MM.1S (cell line): ENCODE measurements at regions not wholly inside any gene's neighbourhood (a gene's known extent, or its start where the extent isn't known, plus 50 kb on each side); places are given as distances from the start of the nearest gene placed in this dataset.

Experiments used
- DNase-seq: peaks from one replicate; pipeline ENCODE4 v3.0.0-alpha.2; 2015
- H2AFZ ChIP-seq: fragments of 300-600 bp; sonication (generic); 2 replicates; pipeline ENCODE4 v1.6.0; 2016; ENCODE audit warnings: antibody characterized with exemption, low read length
- H3F3A ChIP-seq: fragments of 300-600 bp; sonication (generic); 2 replicates; pipeline ENCODE4 v1.6.1; 2016; ENCODE audit warnings: mild to moderate bottlenecking, antibody characterized with exemption, low read length, moderate library complexity, mixed read lengths; ENCODE audit not compliant: insufficient read depth
- H3K27ac ChIP-seq: fragments of 300-600 bp; sonication (generic); 2 replicates; pipeline ENCODE4 v1.5.1; 2016; ENCODE audit warnings: mild to moderate bottlenecking, low read length
- H3K27me3 ChIP-seq: fragments of 300-600 bp; sonication (generic); replicated peaks from 2 replicates; pipeline ENCODE4 v1.6.0; 2016; ENCODE audit warnings: low read length; ENCODE audit not compliant: insufficient read depth
- H3K36me3 ChIP-seq: fragments of 300-600 bp; sonication (generic); replicated peaks from 2 replicates; pipeline ENCODE4 v1.6.1; 2016; ENCODE audit warnings: mild to moderate bottlenecking, low read length, mixed read lengths; ENCODE audit not compliant: insufficient read depth
- H3K4me1 ChIP-seq: fragments of 300-600 bp; sonication (generic); 2 replicates; pipeline ENCODE4 v1.6.1; 2016; ENCODE audit warnings: low read length, mixed read lengths
- H3K4me2 ChIP-seq: fragments of 300-600 bp; sonication (generic); 2 replicates; pipeline ENCODE4 v1.6.0; 2016; ENCODE audit warnings: low read depth, low read length
- H3K4me3 ChIP-seq: fragments of 300-600 bp; sonication (generic); 2 replicates; pipeline ENCODE4 v1.5.1; 2016; ENCODE audit warnings: low read length, mixed read lengths
- H3K79me2 ChIP-seq: fragments of 300-600 bp; sonication (generic); 2 replicates; pipeline ENCODE4 v1.6.1; 2016; ENCODE audit warnings: mixed run types, low read length, mixed read lengths
- H3K9ac ChIP-seq: fragments of 300-600 bp; sonication (generic); 2 replicates; pipeline ENCODE4 v1.6.1; 2016; ENCODE audit warnings: low read length, mixed read lengths
- H3K9me2 ChIP-seq: fragments of 300-600 bp; sonication (generic); replicated peaks from 2 replicates; pipeline ENCODE4 v1.6.1; 2016; ENCODE audit warnings: mild to moderate bottlenecking, low read length, mixed read lengths; ENCODE audit not compliant: insufficient read depth
- H3K9me3 ChIP-seq: fragments of 300-600 bp; sonication (generic); replicated peaks from 2 replicates; pipeline ENCODE4 v1.6.1; 2016; ENCODE audit warnings: mild to moderate bottlenecking, low read length, mixed read lengths; ENCODE audit not compliant: insufficient read depth
- H4K20me1 ChIP-seq: fragments of 300-600 bp; sonication (generic); 2 replicates; pipeline ENCODE4 v1.6.1; 2016; ENCODE audit warnings: mild to moderate bottlenecking, low read length, moderate library complexity, mixed read lengths; ENCODE audit not compliant: insufficient read depth
- EZH2 ChIP-seq: fragments of 300-600 bp; sonication (generic); optimal IDR thresholded peaks from 2 replicates; pipeline ENCODE3; 2017; ENCODE audit warnings: low read depth, mild to moderate bottlenecking, antibody characterized with exemption, low read length, mixed read lengths
- EZH2phosphoT487 ChIP-seq: fragments of 300-600 bp; sonication (generic); IDR thresholded peaks from 2 replicates; pipeline ENCODE4 v1.6.1; 2018; ENCODE audit warnings: antibody characterized with exemption, low read length
- TF ChIP-seq, protein P1 (sequence below): fragments of 300-600 bp; sonication (generic); IDR thresholded peaks from 2 replicates; pipeline ENCODE4 v1.5.1; 2016; ENCODE audit warnings: antibody characterized with exemption, low read length, mixed read lengths

DNA sequence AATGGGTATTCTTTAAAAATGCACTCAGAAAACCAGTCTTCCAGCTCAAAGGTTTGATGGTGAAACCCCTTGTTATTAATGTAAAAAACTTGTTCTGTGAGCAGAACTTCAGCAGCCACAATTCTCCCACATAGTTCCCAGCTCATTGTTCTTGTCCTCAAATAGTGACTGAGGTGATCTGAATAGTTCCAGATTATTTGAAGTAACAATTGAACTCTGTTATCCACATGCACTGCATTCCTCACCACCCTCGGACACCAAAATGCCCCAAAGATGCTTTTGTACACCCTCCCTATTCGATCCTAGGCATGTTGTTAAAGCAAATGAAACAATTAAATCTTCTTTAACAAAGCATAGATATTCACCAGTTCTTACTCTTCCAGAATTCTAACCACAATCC, 2186.8 kb upstream of the CELF4 start:
- Histone ChIP-seq H2AFZ (no peak overlapping the region), H4K20me1 (no peaks in the 10 kb centered on the region), H3K9me3 (no peaks in the 10 kb centered on the region; the same call in 1 of the 2 replicates), H3K27me3 (no peaks in the 10 kb centered on the region), H3K27ac (no peak overlapping the region), H3K9ac (no peak overlapping the region), H3K4me1 (no peaks in the 10 kb centered on the region), H3K79me2 (no peaks in the 10 kb centered on the region), H3F3A (no peaks in the 10 kb centered on the region), H3K36me3 (no peaks in the 10 kb centered on the region), H3K4me2 (no peak overlapping the region), H3K9me2 (no peaks in the 10 kb centered on the region), H3K4me3 (no peak overlapping the region)
- no peak for DNase-seq
- TF ChIP-seq EZH2phosphoT487 (no peak), EZH2 (no peak)
- TF ChIP-seq, protein P1, sequence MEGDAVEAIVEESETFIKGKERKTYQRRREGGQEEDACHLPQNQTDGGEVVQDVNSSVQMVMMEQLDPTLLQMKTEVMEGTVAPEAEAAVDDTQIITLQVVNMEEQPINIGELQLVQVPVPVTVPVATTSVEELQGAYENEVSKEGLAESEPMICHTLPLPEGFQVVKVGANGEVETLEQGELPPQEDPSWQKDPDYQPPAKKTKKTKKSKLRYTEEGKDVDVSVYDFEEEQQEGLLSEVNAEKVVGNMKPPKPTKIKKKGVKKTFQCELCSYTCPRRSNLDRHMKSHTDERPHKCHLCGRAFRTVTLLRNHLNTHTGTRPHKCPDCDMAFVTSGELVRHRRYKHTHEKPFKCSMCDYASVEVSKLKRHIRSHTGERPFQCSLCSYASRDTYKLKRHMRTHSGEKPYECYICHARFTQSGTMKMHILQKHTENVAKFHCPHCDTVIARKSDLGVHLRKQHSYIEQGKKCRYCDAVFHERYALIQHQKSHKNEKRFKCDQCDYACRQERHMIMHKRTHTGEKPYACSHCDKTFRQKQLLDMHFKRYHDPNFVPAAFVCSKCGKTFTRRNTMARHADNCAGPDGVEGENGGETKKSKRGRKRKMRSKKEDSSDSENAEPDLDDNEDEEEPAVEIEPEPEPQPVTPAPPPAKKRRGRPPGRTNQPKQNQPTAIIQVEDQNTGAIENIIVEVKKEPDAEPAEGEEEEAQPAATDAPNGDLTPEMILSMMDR: no peak

GRCh38 chr18:39751921-39752320, 2186.3 kb upstream of the CELF4 start:
- H4K20me1 ChIP-seq: no peaks in the 10 kb centered on the region
- H3K27me3 ChIP-seq: no peaks in the 10 kb centered on the region
- H3K9ac ChIP-seq: no peak overlapping the region
- TF ChIP-seq, protein P1: no peak
- TF ChIP-seq EZH2 (no peak), EZH2phosphoT487 (no peak)
- H3K4me3 ChIP-seq: no peak overlapping the region
- H3K79me2 ChIP-seq: no peaks in the 10 kb centered on the region
- no peaks in the 10 kb centered on the region for H3K36me3 ChIP-seq
- no peaks in the 10 kb centered on the region for H3F3A ChIP-seq
- no peak overlapping the region for H2AFZ ChIP-seq
- no peak for DNase-seq
- H3K9me2 ChIP-seq: no peaks in the 10 kb centered on the region
- H3K4me2 ChIP-seq: no peak overlapping the region
- no peaks in the 10 kb centered on the region; the same call in 1 of the 2 replicates for H3K9me3 ChIP-seq
- H3K4me1 ChIP-seq: no peaks in the 10 kb centered on the region
- H3K27ac ChIP-seq: no peak overlapping the region

- Histone ChIP-seq H3K9me2 (no peaks in the 10 kb centered on the region), H3K27ac (no peak overlapping the region), H2AFZ (no peak overlapping the region), H4K20me1 (no peaks in the 10 kb centered on the region), H3K4me2 (no peak overlapping the region), H3K9me3 (no peaks in the 10 kb centered on the region; the same call in none of the 2 replicates), H3K4me3 (no peak overlapping the region), H3K9ac (no peak overlapping the region), H3F3A (no peaks in the 10 kb centered on the region), H3K36me3 (no peaks in the 10 kb centered on the region), H3K27me3 (no peaks in the 10 kb centered on the region), H3K79me2 (no peaks in the 10 kb centered on the region), H3K4me1 (no peaks in the 10 kb centered on the region)
- no peak for TF ChIP-seq EZH2phosphoT487
- no peak for TF ChIP-seq EZH2
- TF ChIP-seq, protein P1: no peak
- no peak for DNase-seq
These were observed 2185.6 kb upstream of the CELF4 start for GRCh38 chr18:39751161-39751560.
